SK-N-SH treated with all-trans-retinoic acid at 6 μM for 48 hours (cell line): ENCODE measurements at regions not wholly inside any gene's neighbourhood (a gene's known extent, or its start where the extent isn't known, plus 50 kb on each side); places are given as distances from the start of the nearest gene placed in this dataset.

ENCODE experiments used
- ATAC-seq: fragments of 200-7000 bp; cut with Tn5 transposase; 3 replicates; pipeline ENCODE4 v1.9.1; 2020; ENCODE audit warnings: mild to moderate bottlenecking, moderate library complexity
- BACH2 ChIP-seq: fragments of 250-450 bp; sonication (Bioruptor Pico); IDR thresholded peaks from 2 replicates; pipeline ENCODE4 v1.9.0; 2021; ENCODE audit warnings: mild to moderate bottlenecking, borderline replicate concordance
- ESRRG ChIP-seq: fragments of 250-450 bp; sonication (Bioruptor Pico); IDR thresholded peaks from 2 replicates; pipeline ENCODE4 v1.6.1; 2021; ENCODE audit warnings: mild to moderate bottlenecking
- GLIS3 ChIP-seq: fragments of 250-450 bp; sonication (Bioruptor Pico); IDR thresholded peaks from 2 replicates; pipeline ENCODE4 v1.5.0; 2020; ENCODE audit warnings: mild to moderate bottlenecking, moderate library complexity
- ISL1 ChIP-seq: fragments of 250-450 bp; sonication (Bioruptor Pico); IDR thresholded peaks from 2 replicates; pipeline ENCODE4 v2.1.2; 2022; ENCODE audit warnings: mild to moderate bottlenecking, moderate library complexity
- OSR1 ChIP-seq: fragments of 250-450 bp; sonication (Bioruptor Pico); IDR thresholded peaks from 2 replicates; pipeline ENCODE4 v1.8.0; 2022; ENCODE audit warnings: moderate library complexity, mild to moderate bottlenecking, inconsistent platforms
- PATZ1 ChIP-seq: fragments of 250-450 bp; sonication (Bioruptor Pico); IDR thresholded peaks from 2 replicates; pipeline ENCODE4 v1.8.0; 2020; ENCODE audit warnings: mild to moderate bottlenecking, moderate library complexity, borderline replicate concordance
- POU6F1 ChIP-seq: fragments of 250-450 bp; sonication (Bioruptor Pico); IDR thresholded peaks from 2 replicates; pipeline ENCODE4 v1.8.0; 2021; ENCODE audit warnings: low read depth, mild to moderate bottlenecking, moderate library complexity, borderline replicate concordance
- PPARA ChIP-seq: fragments of 250-450 bp; sonication (Bioruptor Pico); IDR thresholded peaks from 2 replicates; pipeline ENCODE4 v1.5.0; 2020; ENCODE audit warnings: mild to moderate bottlenecking, borderline replicate concordance
- RARB ChIP-seq: fragments of 250-450 bp; sonication (Bioruptor Pico); IDR thresholded peaks from 2 replicates; pipeline ENCODE4 v1.8.0; 2021; ENCODE audit warnings: mild to moderate bottlenecking, moderate library complexity
- SNAI2 ChIP-seq: fragments of 250-450 bp; sonication (Bioruptor Pico); IDR thresholded peaks from 2 replicates; pipeline ENCODE4 v1.5.0; 2020; ENCODE audit warnings: mild to moderate bottlenecking, moderate library complexity
- TCF4 ChIP-seq: fragments of 250-450 bp; sonication (Bioruptor Pico); IDR thresholded peaks from 2 replicates; pipeline ENCODE4 v1.8.0; 2021; ENCODE audit warnings: mild to moderate bottlenecking, moderate library complexity, borderline replicate concordance
- TOX ChIP-seq: fragments of 250-450 bp; sonication (Bioruptor Pico); IDR thresholded peaks from 2 replicates; pipeline ENCODE4 v1.8.0; 2021; ENCODE audit warnings: mild to moderate bottlenecking, moderate library complexity, borderline replicate concordance
- TSHZ2 ChIP-seq: fragments of 250-450 bp; sonication (Bioruptor Pico); IDR thresholded peaks from 2 replicates; pipeline ENCODE4 v1.5.0; 2020; ENCODE audit warnings: mild to moderate bottlenecking, moderate library complexity
- ZC3H10 ChIP-seq: fragments of 250-450 bp; sonication (Bioruptor Pico); IDR thresholded peaks from 2 replicates; pipeline ENCODE4 v1.5.1; 2021; ENCODE audit warnings: mild to moderate bottlenecking, moderate library complexity
- ZFP3 ChIP-seq: fragments of 250-450 bp; sonication (Bioruptor Pico); IDR thresholded peaks from 2 replicates; pipeline ENCODE4 v1.5.0; 2020; ENCODE audit warnings: mild to moderate bottlenecking, moderate library complexity
- ZNF565 ChIP-seq: fragments of 450-650 bp; formaldehyde crosslinking; conservative IDR thresholded peaks from 2 replicates; pipeline ENCODE4 v1.5.0; 2020; ENCODE audit warnings: low read depth, mild to moderate bottlenecking, moderate library complexity
- ZNF70 ChIP-seq: fragments of 450-650 bp; formaldehyde crosslinking; IDR thresholded peaks from 2 replicates; pipeline ENCODE4 v1.5.0; 2020; ENCODE audit warnings: mild to moderate bottlenecking, moderate library complexity
- ZNF8 ChIP-seq: fragments of 450-650 bp; formaldehyde crosslinking; IDR thresholded peaks from 2 replicates; pipeline ENCODE4 v1.5.0; 2020; ENCODE audit warnings: mild to moderate bottlenecking, moderate library complexity
- TF ChIP-seq, protein P1 (sequence below): fragments of 250-450 bp; sonication (Bioruptor Pico); IDR thresholded peaks from 2 replicates; pipeline ENCODE4 v1.5.1; 2020; ENCODE audit warnings: low read depth, mild to moderate bottlenecking, moderate library complexity
- TF ChIP-seq, protein P2 (sequence below): fragments of 250-450 bp; sonication (Bioruptor Pico); IDR thresholded peaks from 2 replicates; pipeline ENCODE4 v1.5.1; 2021; ENCODE audit warnings: mild to moderate bottlenecking, moderate library complexity

DNA sequence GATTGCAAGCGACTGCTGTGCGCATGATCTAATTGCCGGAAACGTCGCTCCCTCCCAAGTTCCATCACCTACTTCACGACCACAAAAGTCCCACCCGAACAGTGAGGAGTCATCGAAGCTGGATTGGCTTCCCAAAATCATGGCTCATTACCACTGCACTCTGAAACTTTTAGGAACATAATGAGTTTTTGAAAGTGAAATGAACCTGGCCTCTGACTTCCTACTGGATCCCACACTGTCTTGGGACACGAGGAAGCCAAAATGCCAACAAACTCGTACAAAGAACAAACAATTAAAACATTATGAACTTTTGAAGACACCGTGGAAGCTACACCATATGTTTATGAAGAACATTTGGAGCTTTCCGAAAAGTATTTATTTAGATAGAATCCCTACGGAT is 334.8 kb upstream of the TMPO start:
- no peak for ATAC-seq
- TF ChIP-seq TSHZ2 (CRISPR knock-in tag) (no peak), OSR1 (CRISPR knock-in tag) (no peak), ZC3H10 (CRISPR knock-in tag) (no peak), ZNF8 (CRISPR knock-in tag) (no peak), BACH2 (CRISPR knock-in tag) (no peak), SNAI2 (CRISPR knock-in tag) (no peak), ZNF565 (CRISPR knock-in tag) (no peak), GLIS3 (no peak), ZNF70 (no peak), PATZ1 (CRISPR knock-in tag) (no peak), TCF4 (no peak), ESRRG (CRISPR knock-in tag) (no peak), TOX (CRISPR knock-in tag) (no peak), PPARA (CRISPR knock-in tag) (no peak)
- TF ChIP-seq, protein P1, sequence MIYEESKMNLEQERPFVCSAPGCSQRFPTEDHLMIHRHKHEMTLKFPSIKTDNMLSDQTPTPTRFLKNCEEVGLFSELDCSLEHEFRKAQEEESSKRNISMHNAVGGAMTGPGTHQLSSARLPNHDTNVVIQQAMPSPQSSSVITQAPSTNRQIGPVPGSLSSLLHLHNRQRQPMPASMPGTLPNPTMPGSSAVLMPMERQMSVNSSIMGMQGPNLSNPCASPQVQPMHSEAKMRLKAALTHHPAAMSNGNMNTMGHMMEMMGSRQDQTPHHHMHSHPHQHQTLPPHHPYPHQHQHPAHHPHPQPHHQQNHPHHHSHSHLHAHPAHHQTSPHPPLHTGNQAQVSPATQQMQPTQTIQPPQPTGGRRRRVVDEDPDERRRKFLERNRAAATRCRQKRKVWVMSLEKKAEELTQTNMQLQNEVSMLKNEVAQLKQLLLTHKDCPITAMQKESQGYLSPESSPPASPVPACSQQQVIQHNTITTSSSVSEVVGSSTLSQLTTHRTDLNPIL (CRISPR knock-in tag), result no peak

- TF ChIP-seq ESRRG (CRISPR knock-in tag), result no peak
- no peak for TF ChIP-seq OSR1 (CRISPR knock-in tag)
- no peak for TF ChIP-seq TCF4
- TF ChIP-seq ISL1 (CRISPR knock-in tag), result no peak
- TF ChIP-seq TSHZ2 (CRISPR knock-in tag), result no peak
- TF ChIP-seq, protein P2, sequence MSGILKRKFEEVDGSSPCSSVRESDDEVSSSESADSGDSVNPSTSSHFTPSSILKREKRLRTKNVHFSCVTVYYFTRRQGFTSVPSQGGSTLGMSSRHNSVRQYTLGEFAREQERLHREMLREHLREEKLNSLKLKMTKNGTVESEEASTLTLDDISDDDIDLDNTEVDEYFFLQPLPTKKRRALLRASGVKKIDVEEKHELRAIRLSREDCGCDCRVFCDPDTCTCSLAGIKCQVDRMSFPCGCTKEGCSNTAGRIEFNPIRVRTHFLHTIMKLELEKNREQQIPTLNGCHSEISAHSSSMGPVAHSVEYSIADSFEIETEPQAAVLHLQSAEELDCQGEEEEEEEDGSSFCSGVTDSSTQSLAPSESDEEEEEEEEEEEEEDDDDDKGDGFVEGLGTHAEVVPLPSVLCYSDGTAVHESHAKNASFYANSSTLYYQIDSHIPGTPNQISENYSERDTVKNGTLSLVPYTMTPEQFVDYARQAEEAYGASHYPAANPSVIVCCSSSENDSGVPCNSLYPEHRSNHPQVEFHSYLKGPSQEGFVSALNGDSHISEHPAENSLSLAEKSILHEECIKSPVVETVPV, result no peak
- TF ChIP-seq SNAI2 (CRISPR knock-in tag), result no peak
- TF ChIP-seq, all 23 proteins: peak for 0
- no peak for ATAC-seq
These were observed 332.6 kb upstream of the TMPO start for GRCh38 chr12:98182821-98183220.

DNA sequence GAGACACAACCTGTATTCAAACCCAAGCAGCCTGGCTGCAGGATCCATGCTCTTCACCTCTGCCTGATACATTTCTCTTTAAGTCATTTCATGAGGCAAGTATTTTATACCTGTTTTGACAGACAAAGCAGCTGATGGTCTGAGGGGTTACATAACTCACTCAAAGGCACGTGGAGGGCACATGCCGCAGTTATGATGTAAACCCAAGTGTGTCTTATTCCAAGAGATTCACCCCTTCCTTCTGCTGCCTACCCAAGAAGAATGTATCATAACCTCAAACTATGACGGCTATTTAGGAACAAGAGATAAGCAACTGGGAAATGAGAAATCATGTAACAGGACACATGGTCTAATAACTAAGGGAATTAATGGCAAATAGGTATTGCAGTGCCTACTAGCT is 329.8 kb upstream of the TMPO start:
- no peak for ATAC-seq
- TF ChIP-seq RARB (CRISPR knock-in tag) (no peak), PATZ1 (CRISPR knock-in tag) (no peak), OSR1 (CRISPR knock-in tag) (no peak), PPARA (CRISPR knock-in tag) (no peak), SNAI2 (CRISPR knock-in tag) (no peak), GLIS3 (no peak), ZNF70 (no peak), BACH2 (CRISPR knock-in tag) (no peak), ZFP3 (CRISPR knock-in tag) (no peak), POU6F1 (CRISPR knock-in tag) (no peak)
- TF ChIP-seq, all 23 proteins: peak for 0
